HG02970 (cell line): ENCODE measurements at regions not wholly inside any gene's neighbourhood (a gene's known extent, or its start where the extent isn't known, plus 50 kb on each side); places are given as distances from the start of the nearest gene placed in this dataset.

Experiments used
- ATAC-seq: cut with Tn5 transposase; IDR thresholded peaks from one replicate; pipeline ENCODE4 v1.9.1; 2021; ENCODE audit warnings: mild to moderate bottlenecking, moderate library complexity, moderate number of reproducible peaks; ENCODE audit not compliant: unreplicated experiment, low FRiP score

GRCh38 chr1:229207916-229208315 is 63.0 kb upstream of the RAB4A start:
- no peak for ATAC-seq

DNA sequence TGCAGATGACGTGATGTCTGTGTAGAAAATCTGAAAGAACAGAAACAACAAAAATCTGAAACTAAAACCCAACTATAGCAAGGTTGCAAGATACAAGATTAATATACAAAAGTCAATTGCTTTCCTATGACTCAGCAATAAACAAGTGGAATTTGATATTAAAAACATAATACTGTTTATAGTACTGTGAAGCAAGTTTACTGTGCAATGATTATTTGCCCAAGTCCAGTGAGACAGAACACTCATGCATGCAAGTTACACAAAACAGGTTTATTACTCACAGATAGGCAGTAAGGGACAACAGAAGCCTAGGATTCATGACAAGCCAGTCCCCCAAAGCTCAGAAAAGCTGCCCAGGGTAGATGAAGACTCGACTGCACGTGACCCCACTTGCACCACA is 62.4 kb upstream of the RAB4A start:
- no peak for ATAC-seq

- ATAC-seq = no peak
Measured at GRCh38 chr1:229209386-229209785, 61.5 kb upstream of the RAB4A start.

GRCh38 chr1:229209816-229210215 is 61.1 kb upstream of the RAB4A start:
- ATAC-seq = no peak

DNA sequence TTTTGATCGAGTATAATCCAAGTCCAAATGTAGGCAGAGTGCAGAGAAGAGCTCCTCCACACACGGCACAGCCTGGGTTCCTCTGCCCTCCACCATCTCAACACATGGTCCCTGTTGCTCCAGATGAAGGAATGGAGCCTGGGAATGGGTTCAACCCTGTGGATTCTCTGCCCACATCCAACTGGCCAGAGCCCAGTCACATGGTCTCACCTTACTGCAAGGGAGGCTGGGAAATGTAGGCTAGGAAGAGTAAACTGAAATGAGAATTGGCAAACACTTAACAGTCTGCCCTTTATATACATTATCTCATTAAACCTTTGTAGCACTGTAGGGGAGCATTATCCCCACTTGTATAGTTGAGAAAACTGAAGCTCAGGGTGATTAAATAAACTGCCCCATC is 60.1 kb upstream of the RAB4A start:
- ATAC-seq = no peak

DNA sequence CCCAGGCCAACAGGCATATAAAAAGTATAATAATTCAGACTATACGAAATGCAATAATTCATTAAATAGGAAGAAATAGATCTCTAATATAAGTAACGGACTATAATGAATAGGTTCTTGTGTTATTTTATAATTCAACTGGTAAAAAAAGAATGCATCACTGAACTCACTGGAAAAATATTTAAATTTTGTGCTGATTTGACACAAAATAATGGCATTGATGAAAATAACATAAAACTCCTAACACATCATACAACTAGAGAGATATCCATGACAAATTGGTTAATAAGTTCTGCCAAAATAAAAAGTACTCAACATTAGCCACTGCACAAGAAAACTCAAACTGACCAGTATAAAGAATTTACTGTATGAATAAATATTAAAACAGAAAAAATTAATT is 57.1 kb upstream of the RAB4A start:
- ATAC-seq = no peak

- ATAC-seq = no peak
Measured at GRCh38 chr1:229217716-229218115, 53.2 kb upstream of the RAB4A start.

DNA sequence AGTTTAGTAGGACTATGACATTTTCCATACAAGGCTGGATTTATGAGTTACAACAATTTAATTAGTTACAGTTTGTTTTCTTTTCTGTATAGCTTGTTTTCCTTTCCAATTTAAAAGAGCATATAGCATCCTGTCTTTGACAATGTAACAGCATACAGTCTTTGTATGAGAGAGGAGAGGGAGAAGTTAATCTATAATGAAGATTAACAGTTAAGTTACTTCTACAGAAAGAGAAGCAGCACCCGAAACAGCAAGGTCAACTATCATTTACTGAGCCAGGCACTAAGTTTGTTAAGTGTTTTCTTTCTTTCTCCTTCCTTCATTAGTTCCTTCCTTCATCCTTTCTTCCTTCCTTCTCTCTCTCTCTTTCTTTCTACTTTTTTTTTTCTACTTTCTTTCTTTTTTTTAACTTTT is 52.3 kb upstream of the RAB4A start:
- ATAC-seq = no peak

DNA sequence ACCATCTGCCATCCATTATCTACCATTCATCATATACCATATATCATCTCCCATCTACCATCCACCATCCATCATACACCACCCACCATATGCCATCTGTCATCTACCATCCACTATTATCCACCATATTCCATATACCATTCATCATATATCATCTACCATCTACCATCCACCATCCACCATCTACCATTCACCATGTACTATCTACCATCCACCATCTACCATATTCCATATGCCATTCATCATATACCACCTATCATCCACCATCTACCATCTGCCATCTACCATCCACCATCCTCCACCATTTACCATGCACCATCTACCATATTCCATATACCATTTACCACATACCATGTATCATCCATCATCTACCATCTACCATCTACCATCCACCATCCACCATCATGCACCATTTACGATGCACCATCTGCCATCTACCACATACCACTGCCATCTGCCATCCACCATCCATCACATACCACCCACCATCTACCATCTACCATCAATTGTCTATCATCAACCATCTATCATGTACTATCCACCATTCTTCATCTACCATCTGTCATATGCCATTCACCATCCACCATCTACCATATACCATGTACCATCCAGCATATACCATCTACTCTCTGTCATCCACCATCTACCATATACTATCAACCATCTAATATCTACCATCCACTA is 50.6 kb upstream of the RAB4A start:
- no peak for ATAC-seq

GRCh38 chr1:229221106-229222019 is 49.5 kb upstream of the RAB4A start:
- ATAC-seq = no peak
